PC-9 (cell line): ENCODE measurements at regions not wholly inside any gene's neighbourhood (a gene's known extent, or its start where the extent isn't known, plus 50 kb on each side); places are given as distances from the start of the nearest gene placed in this dataset.

ENCODE experiments used
- CTCF ChIP-seq: fragments of 200-600 bp; sonication (generic); conservative IDR thresholded peaks from 2 replicates; pipeline ENCODE4 v1.6.1; 2017; ENCODE audit warnings: mixed run types, antibody characterized with exemption, mild to moderate bottlenecking, moderate library complexity
- EZH2 ChIP-seq: fragments of 200-600 bp; sonication (generic); IDR thresholded peaks from 2 replicates; pipeline ENCODE4 v1.8.0; 2017; ENCODE audit warnings: antibody characterized with exemption, low read depth

- no peak for TF ChIP-seq CTCF
- TF ChIP-seq EZH2, result no peak
These were observed 75.9 kb upstream of the SP8 start for GRCh38 chr7:20862554-20862953.
